ENCODE measurements at regions not wholly inside any gene's neighbourhood (a gene's known extent, or its start where the extent isn't known, plus 50 kb on each side); places are given as distances from the start of the nearest gene placed in this dataset.

DNA sequence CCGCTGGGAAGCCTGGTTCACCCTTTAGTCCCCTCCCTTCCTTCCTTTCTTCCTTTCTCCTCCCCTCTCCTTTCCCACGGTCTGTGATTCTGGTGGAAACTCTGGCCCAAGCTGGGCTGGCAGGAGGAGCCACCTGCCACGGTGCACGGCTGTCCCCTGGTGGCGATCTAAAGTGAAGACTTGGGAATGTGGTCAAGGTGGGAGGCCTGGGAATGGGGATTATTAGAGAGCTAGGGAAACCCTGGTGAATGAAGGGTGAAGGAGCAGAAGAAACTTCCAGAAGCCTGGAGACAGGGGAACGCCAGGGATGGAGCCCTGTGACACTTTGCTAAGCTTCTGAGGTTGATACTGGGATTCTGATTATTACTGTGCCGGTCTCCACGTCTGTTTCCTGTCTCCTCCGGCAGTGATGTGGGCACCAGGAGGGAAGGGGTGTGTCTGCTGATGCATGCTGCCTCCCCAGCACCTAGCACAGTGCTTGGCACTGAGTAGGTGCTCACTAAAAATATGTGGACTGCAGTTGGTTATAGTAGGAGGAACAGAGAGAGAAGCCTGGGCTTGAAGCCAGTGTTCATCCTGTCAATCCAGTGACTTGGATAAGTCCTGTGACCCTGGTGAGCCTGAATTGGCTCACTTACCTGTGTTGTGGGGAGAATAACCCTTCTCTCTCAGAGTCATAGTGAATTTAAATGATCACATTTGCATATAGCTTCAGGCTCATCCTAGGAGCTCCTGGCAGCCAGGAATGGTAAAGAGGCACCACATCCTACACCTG, 71.2 kb upstream of the NBPF3 start:
- no peak overlapping the region for H2AK5ac ChIP-seq (ENCODE audit: low read depth, low read length)
- WGBS, 2 experiments (ENCODE audit: extremely low coverage in 1 of 2, insufficient coverage in 1 of 2, insufficient read length in 1 of 2, insufficient replicate concordance in 2 of 2, low coverage in 1 of 2, low lambda C conversion rate in 2 of 2, missing lambda C conversion rate in 1 of 2): 34% methylated on average over 9 of the region's 9 CpGs; no CpG with 5 or more reads in 1 of the 2 experiments
- peak overlapping the region; percentile 67 for H2BK20ac ChIP-seq (ENCODE audit: low read length)
- POLR2A ChIA-PET (ENCODE audit: partially characterized antibody): interaction anchor here (1.0 to 1.5 kb wide), 3 partner anchors 30 to 117 kb away, joined by 3 to 8 read pairs (median 4); no protein-coding TSS in a partner anchor
- no peak overlapping the region for H4K8ac ChIP-seq (ENCODE audit: extremely low read depth, insufficient read depth, low read length)
- no peak overlapping the region for H4K5ac ChIP-seq (ENCODE audit: insufficient read length, low read depth, low read length)
- no peaks in the 10 kb centered on the region for H3K9me3 ChIP-seq (ENCODE audit: insufficient read depth in 2 of 2, low read depth in 1 of 2, low read length in 1 of 2)
- H3K4me3 ChIP-seq (ENCODE audit: extremely low read depth in 1 of 4, insufficient read depth in 2 of 4, low read depth in 3 of 4, low read length in 4 of 4): no peak overlapping the region
- H2BK5ac ChIP-seq (ENCODE audit: low read depth, low read length): no peak overlapping the region
- H2AFZ ChIP-seq (ENCODE audit: low read length): no peak overlapping the region
- H3K4ac ChIP-seq (replicated peaks; ENCODE audit: insufficient read length, low read depth, low read length): no peak overlapping the region
- no peak overlapping the region for H3K56ac ChIP-seq (replicated peaks; ENCODE audit: insufficient read length, low read depth, low read length)
- H3K18ac ChIP-seq (ENCODE audit: extremely low read depth, low read length): no peak overlapping the region
- no peaks in the 10 kb centered on the region for H3K79me1 ChIP-seq (ENCODE audit: low read depth, low read length)
- no peaks in the 10 kb centered on the region for H4K20me1 ChIP-seq (replicated peaks in 1 of 2; ENCODE audit: control insufficient read depth in 1 of 2, insufficient read depth in 2 of 2, low read length in 2 of 2)
- no peak overlapping the region for H3K14ac ChIP-seq (ENCODE audit: insufficient read length)
- H3K4me1 ChIP-seq (replicated peaks in 1 of 4; ENCODE audit: control insufficient read depth in 3 of 4, insufficient read depth in 4 of 4, low read length in 3 of 4): no peaks in the 10 kb centered on the region; a peak in 1 of 7 replicates
- H3K4me2 ChIP-seq (ENCODE audit: insufficient read depth in 1 of 2, low read depth in 2 of 2, low read length in 2 of 2): no peak overlapping the region
- H2BK12ac ChIP-seq (ENCODE audit: low read depth, low read length): no peak overlapping the region
- no peak overlapping the region for H3K27ac ChIP-seq (ENCODE audit: low read depth, low read length)
- DNase-seq (ENCODE audit: low read depth in 1 of 2, low spot score in 2 of 2) (peak; percentile 56 to 85), FAIRE-seq (peak; percentile 81)
- H2BK120ac ChIP-seq (replicated peaks; ENCODE audit: low read depth, low read length): no peak overlapping the region
- H3K27me3 ChIP-seq (replicated peaks in 1 of 4; ENCODE audit: control insufficient read depth in 3 of 4, extremely low read depth in 1 of 4, insufficient read depth in 3 of 4, low read length in 3 of 4): no peaks in the 10 kb centered on the region
- H3K79me2 ChIP-seq (ENCODE audit: control insufficient read depth in 1 of 2, insufficient read depth in 2 of 2, low read length in 2 of 2): no peaks in the 10 kb centered on the region
- H2BK15ac ChIP-seq (ENCODE audit: low read length): no peak overlapping the region
- CTCF ChIA-PET (ENCODE audit: partially characterized antibody): interaction anchor here (0.6 to 11.4 kb wide), 76 partner anchors 9 to 805 kb away, joined by 3 to 374 read pairs (median 5); partner anchors contain the start of genes ALPL and NBPF3
- H4K91ac ChIP-seq (replicated peaks; ENCODE audit: insufficient read length, low read length): no peak overlapping the region
- H3K36me3 ChIP-seq (ENCODE audit: control insufficient read depth in 2 of 4, insufficient read depth in 4 of 4, low read length in 3 of 4): no peaks in the 10 kb centered on the region
- peaks cover 1% of the 10 kb centered on the region; the same call in 1 of the 2 replicates for H3K23me2 ChIP-seq (ENCODE audit: low read depth, low read length)
- no peak overlapping the region for H3K9ac ChIP-seq (replicated peaks in 1 of 4; ENCODE audit: extremely low read depth in 1 of 4, low read depth in 3 of 4, low read length in 3 of 4)
- no peak overlapping the region for H3K23ac ChIP-seq (ENCODE audit: insufficient read length)
- peak; percentile 100 for TF ChIP-seq RAD21 (IDR thresholded peaks at IDR 0.05 in 1 of 2, conservative IDR thresholded peaks at IDR 0.05 in 1 of 2; ENCODE audit: low read depth in 2 of 2, low read length in 2 of 2)
- no peak for TF ChIP-seq CBX8 (IDR thresholded peaks at IDR 0.05; ENCODE audit: borderline replicate concordance, low read depth, low read length)
- TF ChIP-seq RBBP5 (IDR thresholded peaks at IDR 0.05; ENCODE audit: borderline replicate concordance, low read depth, low read length): no peak
- TF ChIP-seq TEAD4 (IDR thresholded peaks at IDR 0.05; ENCODE audit: low read depth, low read length): peak; percentile 91
- no peak for TF ChIP-seq CEBPB (IDR thresholded peaks at IDR 0.05; ENCODE audit: low read depth, low read length)
- TF ChIP-seq KDM4A (IDR thresholded peaks at IDR 0.05; ENCODE audit: low read depth, low read length, severe bottlenecking): no peak
- TF ChIP-seq, protein P1, sequence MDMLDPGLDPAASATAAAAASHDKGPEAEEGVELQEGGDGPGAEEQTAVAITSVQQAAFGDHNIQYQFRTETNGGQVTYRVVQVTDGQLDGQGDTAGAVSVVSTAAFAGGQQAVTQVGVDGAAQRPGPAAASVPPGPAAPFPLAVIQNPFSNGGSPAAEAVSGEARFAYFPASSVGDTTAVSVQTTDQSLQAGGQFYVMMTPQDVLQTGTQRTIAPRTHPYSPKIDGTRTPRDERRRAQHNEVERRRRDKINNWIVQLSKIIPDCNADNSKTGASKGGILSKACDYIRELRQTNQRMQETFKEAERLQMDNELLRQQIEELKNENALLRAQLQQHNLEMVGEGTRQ (IDR thresholded peaks at IDR 0.05; ENCODE audit: low read length): no peak
- no peak for TF ChIP-seq MAFK (IDR thresholded peaks at IDR 0.05; ENCODE audit: low read depth, low read length)
- TF ChIP-seq SIRT6 (IDR thresholded peaks at IDR 0.05; ENCODE audit: low read length): no peak
- no peak for TF ChIP-seq HDAC6 (IDR thresholded peaks at IDR 0.05; ENCODE audit: low read depth, low read length)
- TF ChIP-seq EGR1 (IDR thresholded peaks at IDR 0.05; ENCODE audit: borderline replicate concordance, low read depth, low read length): no peak
- no peak for TF ChIP-seq RXRA (IDR thresholded peaks at IDR 0.05; ENCODE audit: insufficient read depth, low read depth, low read length)

All from H1 (cell line).